Natural killer cell (primary cell): ENCODE measurements at regions not wholly inside any gene's neighbourhood (a gene's known extent, or its start where the extent isn't known, plus 50 kb on each side); places are given as distances from the start of the nearest gene placed in this dataset.

Experiments
- ATAC-seq, 3 donors: fragments of 150-1000 bp in 2 of 3; fragments of 200-7000 bp in 1 of 3; cut with Tn5 transposase; 1 replicate in 1 of 3; 2 replicates in 2 of 3; pipeline ENCODE4 v1.10.0; 2021; ENCODE audit warnings: mild to moderate bottlenecking in 2 of 3, moderate library complexity in 2 of 3
- DNase-seq, 2 donors: peaks; one replicate each; pipeline versions ENCODE4 v3.0.0 to v3.0.0-alpha.2; 2013 to 2021; ENCODE audit warnings: mixed read lengths in 1 of 2
- H3K27ac ChIP-seq: one replicate; pipeline ENCODE4 v1.5.1; 2013; ENCODE audit warnings: mild to moderate bottlenecking, low read length
- H3K27me3 ChIP-seq: one replicate; pipeline ENCODE4 v1.6.1; 2013; ENCODE audit warnings: low read length; ENCODE audit not compliant: control insufficient read depth, insufficient read depth
- H3K36me3 ChIP-seq: one replicate; pipeline ENCODE4 v1.6.1; 2013; ENCODE audit warnings: low read length; ENCODE audit not compliant: control insufficient read depth, insufficient read depth
- H3K4me1 ChIP-seq: one replicate; pipeline ENCODE4 v1.6.1; 2013; ENCODE audit warnings: low read length; ENCODE audit not compliant: control insufficient read depth, insufficient read depth
- H3K4me3 ChIP-seq: one replicate; pipeline ENCODE4 v1.5.1; 2013; ENCODE audit warnings: low read length
- H3K9me3 ChIP-seq: one replicate; pipeline ENCODE4 v1.6.1; 2013; ENCODE audit warnings: low read length; ENCODE audit not compliant: control insufficient read depth, insufficient read depth
- H3K27ac Mint-ChIP-seq, 2 donors: one replicate each; pipeline ENCODE4 v1.8.0; 2022; ENCODE audit warnings: mild to moderate bottlenecking in 2 of 2, mixed read lengths in 2 of 2, moderate library complexity in 1 of 2
- H3K27me3 Mint-ChIP-seq, 2 donors: one replicate each; pipeline ENCODE4 v1.8.0; 2022; ENCODE audit warnings: low read depth in 2 of 2, mixed read lengths in 2 of 2
- H3K36me3 Mint-ChIP-seq: one replicate; pipeline ENCODE4 v1.8.0; 2022; ENCODE audit warnings: mixed read lengths
- H3K4me1 Mint-ChIP-seq, 2 donors: one replicate each; pipeline ENCODE4 v1.8.0; 2022; ENCODE audit warnings: mixed read lengths in 2 of 2
- H3K4me3 Mint-ChIP-seq: one replicate; pipeline ENCODE4 v1.8.0; 2022; ENCODE audit warnings: mild to moderate bottlenecking, moderate library complexity, mixed read lengths
- H3K9me3 Mint-ChIP-seq, 2 donors: one replicate each; pipeline ENCODE4 v1.8.0; 2022; ENCODE audit warnings: mixed read lengths in 2 of 2
- WGBS: methylation state at CpG from one replicate; pipeline ENCODE4 v1.1.7; 2013; ENCODE audit warnings: missing lambda C conversion rate; ENCODE audit not compliant: insufficient coverage; 5-methylcytosine and 5-hydroxymethylcytosine counted together
- intact Hi-C: fragments of 100-400 bp; cut with micrococcal nuclease; formaldehyde crosslinking; loops from one replicate; pipeline ENCODE4 v1.14.2; 2022
- TF ChIP-seq, protein P1 (sequence below): fragments of 200-600 bp; IDR thresholded peaks from one replicate; pipeline ENCODE4 v1.8.0; 2022; ENCODE audit warnings: antibody characterized with exemption

DNA sequence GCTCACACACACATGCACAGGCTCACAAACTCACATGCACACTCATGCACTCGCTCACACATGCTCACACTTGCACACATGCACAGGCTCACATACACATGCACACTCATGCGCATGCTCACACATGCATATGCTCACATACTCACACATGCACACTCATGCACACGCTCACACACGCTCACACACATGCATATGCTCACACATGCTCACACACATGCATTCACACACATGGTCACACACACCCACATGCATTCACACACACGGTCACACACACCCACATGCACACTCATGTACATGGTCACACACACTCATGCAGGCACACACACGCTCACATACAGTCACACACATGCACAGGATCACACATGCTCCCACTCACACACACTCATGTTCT lies 132.8 kb upstream of the SMAD3 start:
- ATAC-seq = peak in 1 of 3 donors; percentile 45
- Mint-ChIP-seq H3K36me3 (no peaks in the 10 kb centered on the region), H3K27ac (no peak overlapping the region), H3K9me3 (no peaks in the 10 kb centered on the region), H3K4me1 (no peaks in the 10 kb centered on the region), H3K4me3 (no peak overlapping the region), H3K27me3 (peaks cover 12 to 13% of the 10 kb centered on the region in 2 donors)
- peak in 1 of 2 donors; percentile 4 for DNase-seq
- intact Hi-C loops = no loop called here
- Histone ChIP-seq H3K9me3 (peaks cover 2% of the 10 kb centered on the region), H3K4me3 (no peak overlapping the region), H3K36me3 (no peaks in the 10 kb centered on the region), H3K27me3 (no peaks in the 10 kb centered on the region), H3K4me1 (peaks cover 4% of the 10 kb centered on the region), H3K27ac (no peak overlapping the region)
- TF ChIP-seq, protein P1, sequence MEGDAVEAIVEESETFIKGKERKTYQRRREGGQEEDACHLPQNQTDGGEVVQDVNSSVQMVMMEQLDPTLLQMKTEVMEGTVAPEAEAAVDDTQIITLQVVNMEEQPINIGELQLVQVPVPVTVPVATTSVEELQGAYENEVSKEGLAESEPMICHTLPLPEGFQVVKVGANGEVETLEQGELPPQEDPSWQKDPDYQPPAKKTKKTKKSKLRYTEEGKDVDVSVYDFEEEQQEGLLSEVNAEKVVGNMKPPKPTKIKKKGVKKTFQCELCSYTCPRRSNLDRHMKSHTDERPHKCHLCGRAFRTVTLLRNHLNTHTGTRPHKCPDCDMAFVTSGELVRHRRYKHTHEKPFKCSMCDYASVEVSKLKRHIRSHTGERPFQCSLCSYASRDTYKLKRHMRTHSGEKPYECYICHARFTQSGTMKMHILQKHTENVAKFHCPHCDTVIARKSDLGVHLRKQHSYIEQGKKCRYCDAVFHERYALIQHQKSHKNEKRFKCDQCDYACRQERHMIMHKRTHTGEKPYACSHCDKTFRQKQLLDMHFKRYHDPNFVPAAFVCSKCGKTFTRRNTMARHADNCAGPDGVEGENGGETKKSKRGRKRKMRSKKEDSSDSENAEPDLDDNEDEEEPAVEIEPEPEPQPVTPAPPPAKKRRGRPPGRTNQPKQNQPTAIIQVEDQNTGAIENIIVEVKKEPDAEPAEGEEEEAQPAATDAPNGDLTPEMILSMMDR = no peak
- WGBS = 94% methylated on average over 6 of the region's 6 CpGs

DNA sequence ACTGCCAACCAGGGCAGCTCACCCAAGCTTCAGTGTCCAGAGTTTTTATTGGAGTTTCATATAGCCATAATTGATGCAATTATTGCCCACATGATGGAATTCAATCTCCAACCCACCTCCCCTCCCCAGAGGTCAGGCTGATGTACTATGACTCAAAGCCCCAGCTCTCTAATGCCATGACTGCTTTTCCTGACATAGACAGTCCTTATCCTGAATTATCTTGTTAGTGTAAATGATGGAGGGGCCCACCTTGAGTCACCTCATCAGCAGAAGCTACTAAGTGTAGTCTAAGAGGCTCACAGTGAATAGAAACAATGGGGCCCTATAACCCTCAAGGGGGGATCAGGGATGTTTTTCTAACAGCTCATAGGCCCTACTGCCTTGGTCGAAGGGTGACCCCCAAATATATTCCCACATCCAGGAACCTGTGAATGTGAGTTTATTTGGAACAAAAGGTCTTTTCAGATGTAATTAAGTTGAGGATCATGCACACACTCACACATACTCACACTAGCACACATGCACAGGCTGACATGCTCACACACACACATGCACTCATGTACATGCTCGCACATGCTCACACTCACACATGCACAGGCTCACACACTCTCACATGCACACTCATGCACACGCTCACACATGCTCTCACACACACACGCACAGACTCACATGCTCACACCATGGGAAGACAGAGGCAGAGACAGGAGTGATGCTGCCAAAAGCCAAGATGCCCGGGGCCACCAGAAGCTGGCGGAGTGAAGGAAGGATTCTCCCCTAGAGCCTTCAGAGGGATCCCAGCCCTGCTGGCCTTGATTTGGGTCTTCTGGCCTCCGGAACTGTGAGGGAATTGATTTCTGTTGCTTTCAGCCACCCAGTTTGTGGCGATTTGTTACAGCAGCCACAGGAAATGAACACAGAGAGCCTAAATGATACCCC lies 131.2 kb upstream of the SMAD3 start:
- no peaks in the 10 kb centered on the region for H3K27me3 ChIP-seq
- peaks cover 12 to 13% of the 10 kb centered on the region in 2 donors for H3K27me3 Mint-ChIP-seq
- DNase-seq (peak in 1 of 2 donors; percentile 0), ATAC-seq (no peak)
- peaks cover 4% of the 10 kb centered on the region for H3K4me1 ChIP-seq
- H3K9me3 ChIP-seq = peaks cover 2% of the 10 kb centered on the region
- 89% methylated on average over 7 of the region's 8 CpGs for WGBS
- no peaks in the 10 kb centered on the region for H3K36me3 Mint-ChIP-seq
- no peak overlapping the region for H3K27ac ChIP-seq
- TF ChIP-seq, protein P1 = no peak
- H3K27ac Mint-ChIP-seq = no peak overlapping the region
- no peaks in the 10 kb centered on the region for H3K36me3 ChIP-seq
- no peak overlapping the region for H3K4me3 Mint-ChIP-seq
- no peaks in the 10 kb centered on the region for H3K4me1 Mint-ChIP-seq
- no peak overlapping the region for H3K4me3 ChIP-seq
- intact Hi-C loops = no loop called here
- H3K9me3 Mint-ChIP-seq = no peaks in the 10 kb centered on the region

DNA sequence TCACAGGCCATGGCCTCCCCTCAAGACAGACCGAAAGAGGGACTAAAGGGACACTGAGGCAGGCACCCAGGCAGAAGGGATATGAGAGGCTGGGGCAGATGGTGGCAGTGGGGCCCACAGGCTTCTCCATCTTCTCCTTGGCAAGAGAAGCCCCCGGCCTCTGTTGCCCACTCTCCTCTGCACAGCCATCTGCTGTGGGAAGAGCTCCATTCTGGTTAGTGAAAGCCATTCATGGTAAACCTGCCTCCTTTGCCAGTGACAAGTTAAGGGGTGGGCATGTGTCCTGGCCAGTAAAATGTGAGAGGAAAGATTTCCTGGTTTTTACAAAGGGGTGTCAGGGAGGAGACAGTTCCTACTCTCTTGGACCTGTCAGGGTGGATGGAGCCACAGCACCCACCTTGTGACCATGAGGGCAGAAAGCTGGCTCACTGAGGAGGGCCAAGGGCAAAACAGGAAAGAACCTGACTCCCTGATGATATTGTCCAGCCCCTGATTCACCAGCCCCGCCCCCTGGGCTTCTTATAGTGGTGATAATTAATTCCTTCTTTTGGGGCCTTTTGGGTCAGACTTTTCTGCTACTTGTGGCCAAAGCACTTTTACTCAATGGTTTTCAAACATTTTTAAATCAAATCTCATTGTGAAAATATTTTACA lies 130.4 kb upstream of the SMAD3 start:
- Mint-ChIP-seq H3K27me3 (peaks cover 12 to 13% of the 10 kb centered on the region in 2 donors), H3K36me3 (no peaks in the 10 kb centered on the region), H3K27ac (no peak overlapping the region), H3K9me3 (no peaks in the 10 kb centered on the region), H3K4me3 (no peak overlapping the region), H3K4me1 (no peaks in the 10 kb centered on the region)
- no peaks in the 10 kb centered on the region for H3K36me3 ChIP-seq
- ATAC-seq (no peak), DNase-seq (peak in 1 of 2 donors; percentile 5)
- H3K4me1 ChIP-seq = peaks cover 4% of the 10 kb centered on the region
- H3K9me3 ChIP-seq = peaks cover 2% of the 10 kb centered on the region
- TF ChIP-seq, protein P1 = no peak
- 68% methylated on average over 2 of the region's 3 CpGs for whole genome bisulfite sequencing
- intact Hi-C loops = no loop called here
- H3K27ac ChIP-seq = no peak overlapping the region
- H3K27me3 ChIP-seq = no peaks in the 10 kb centered on the region
- H3K4me3 ChIP-seq = no peak overlapping the region
